ENCODE measurements at regions not wholly inside any gene's neighbourhood (a gene's known extent, or its start where the extent isn't known, plus 50 kb on each side); places are given as distances from the start of the nearest gene placed in this dataset.
A peak's percentile ranks its signal among the peaks of the same experiment; 100 is the strongest.

DNA sequence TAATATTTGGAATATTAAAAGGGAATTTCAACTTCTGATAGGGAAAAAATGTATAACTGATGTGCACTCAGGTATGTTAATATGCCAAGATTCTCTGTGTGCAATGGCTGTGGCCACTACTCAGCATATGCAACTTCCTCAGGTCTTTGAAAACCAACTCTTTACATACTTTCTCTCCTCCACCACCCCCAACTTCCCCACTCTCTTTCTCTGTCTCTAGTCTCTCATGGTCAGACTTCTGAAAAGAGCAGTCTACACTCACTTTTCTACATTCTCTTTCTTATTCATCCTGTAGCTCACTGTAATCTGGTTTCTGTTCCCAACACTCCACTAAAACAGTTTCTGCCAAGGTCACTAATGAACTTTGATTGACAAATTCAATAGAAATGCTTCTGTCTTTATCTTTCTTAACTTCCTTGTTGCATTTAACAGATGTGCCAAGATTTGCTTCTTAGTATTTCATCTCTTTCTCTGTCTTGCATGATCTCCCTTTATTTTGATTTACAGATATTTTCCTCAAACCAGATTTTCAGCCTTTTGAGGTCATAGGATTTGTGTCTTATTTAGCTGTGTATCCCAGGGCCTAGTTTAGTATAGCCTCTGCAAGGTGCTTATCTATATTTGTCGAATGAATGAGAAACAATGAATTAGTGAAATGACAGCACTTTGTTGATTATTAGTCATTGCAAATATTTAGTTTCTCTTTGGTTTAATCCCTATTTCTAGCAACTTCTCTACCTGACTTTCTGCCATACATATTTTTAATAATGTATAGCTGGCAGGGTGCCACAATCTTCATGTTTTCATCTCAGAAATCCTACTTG, 168.9 kb downstream of the LMO4 start:
- no peaks in the 10 kb centered on the region for H3K4me1 ChIP-seq (replicated peaks in 1 of 2)
- in situ Hi-C loops (cut with MboI; ENCODE audit: low pct_unique_long_range_greater_than_20kb in 2 of 9, low sequenced_read_pairs in 9 of 9, unreplicated experiment in 9 of 9): loop anchor here in 1 of 9 experiments (25.0 kb wide), 1 partner anchor 110 kb away; no protein-coding TSS in a partner anchor
- ATAC-seq (replicated peaks in 6 of 8): no peak
- 17 to 100% (median 67%) methylated on average over 1 of the region's 1 CpG; no CpG with 5 or more reads in 3 of the 10 experiments for WGBS, 10 experiments
- H3K27ac ChIP-seq: no peak overlapping the region
- H3K4me3 ChIP-seq: no peak overlapping the region

- 0 to 83% (median 70%) methylated on average over 1 to 2 of the region's 2 CpGs; no CpG with 5 or more reads in 2 of the 10 experiments for WGBS, 10 experiments
- ATAC-seq (replicated peaks in 6 of 8): no peak
- Histone ChIP-seq H3K4me3 (no peak overlapping the region), H3K4me1 (replicated peaks in 1 of 2) (peaks cover 3 to 6% of the 10 kb centered on the region in 2 donors), H3K27ac (no peak overlapping the region)
- in situ Hi-C loops (cut with MboI; ENCODE audit: low pct_unique_long_range_greater_than_20kb in 2 of 9, low sequenced_read_pairs in 9 of 9, unreplicated experiment in 9 of 9): no loop called here
Observed at GRCh38 chr1:87501738-87502137, 173.1 kb downstream of the LMO4 start.

GRCh38 chr1:87505391-87505983, 176.8 kb downstream of the LMO4 start:
- no peak overlapping the region for H3K27ac ChIP-seq
- ATAC-seq (replicated peaks in 6 of 8): peak in 5 of 8 experiments; percentile 24 to 53 (median 37)
- in situ Hi-C loops (cut with MboI; ENCODE audit: low pct_unique_long_range_greater_than_20kb in 2 of 9, low sequenced_read_pairs in 9 of 9, unreplicated experiment in 9 of 9): no loop called here
- H3K4me3 ChIP-seq: no peak overlapping the region
- H3K4me1 ChIP-seq (replicated peaks in 1 of 2): peaks cover 3 to 18% of the 10 kb centered on the region in 2 donors
- 75 to 97% (median 82%) methylated on average over 2 to 8 of the region's 9 CpGs; no CpG with 5 or more reads in 2 of the 10 experiments for WGBS, 10 experiments

- in situ Hi-C loops (cut with MboI; ENCODE audit: low pct_unique_long_range_greater_than_20kb in 2 of 9, low sequenced_read_pairs in 9 of 9, unreplicated experiment in 9 of 9): no loop called here
- 50 to 83% (median 65%) methylated on average over 2 to 8 of the region's 8 CpGs; no CpG with 5 or more reads in 1 of the 10 experiments for WGBS, 10 experiments
- peaks cover 3 to 18% of the 10 kb centered on the region in 2 donors for H3K4me1 ChIP-seq (replicated peaks in 1 of 2)
- no peak for ATAC-seq (replicated peaks in 6 of 8)
- no peak overlapping the region for H3K4me3 ChIP-seq
- H3K27ac ChIP-seq: no peak overlapping the region
Observed at GRCh38 chr1:87506147-87506546, 177.5 kb downstream of the LMO4 start.

DNA sequence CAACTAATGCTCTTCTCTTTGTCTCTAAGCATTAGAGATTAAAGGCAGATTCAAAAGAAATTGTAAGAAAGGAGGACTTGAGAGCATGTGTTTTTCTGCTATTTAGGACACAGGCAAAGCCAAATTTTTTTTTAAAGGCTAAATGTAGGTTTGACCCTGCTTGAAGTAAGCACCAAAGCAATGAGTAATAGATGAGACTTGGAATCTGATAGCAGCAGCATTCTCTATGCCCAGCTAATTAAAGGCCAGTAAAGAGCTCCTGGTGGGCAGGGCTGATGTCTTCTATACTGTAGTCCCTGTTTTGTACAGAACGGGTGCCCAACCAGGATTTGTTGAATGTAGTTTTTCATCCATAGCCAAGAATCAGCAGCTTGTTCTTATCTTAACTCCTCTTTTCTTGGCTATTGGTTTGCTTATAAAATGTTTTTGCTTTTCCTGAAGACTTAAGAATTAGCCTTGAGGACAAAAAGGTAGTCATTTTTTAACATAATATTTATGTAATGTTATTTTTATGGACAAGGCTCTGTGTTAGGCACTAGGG, 179.6 kb downstream of the LMO4 start:
- Histone ChIP-seq H3K4me1 (replicated peaks in 1 of 2) (peaks cover 7 to 18% of the 10 kb centered on the region in 2 donors), H3K4me3 (no peak overlapping the region), H3K27ac (no peak overlapping the region)
- in situ Hi-C loops (cut with MboI; ENCODE audit: low pct_unique_long_range_greater_than_20kb in 2 of 9, low sequenced_read_pairs in 9 of 9, unreplicated experiment in 9 of 9): no loop called here
- WGBS, 10 experiments: 73 to 100% (median 87%) methylated on average over 1 of the region's 1 CpG; no CpG with 5 or more reads in 6 of the 10 experiments
- ATAC-seq (replicated peaks in 6 of 8): no peak

DNA sequence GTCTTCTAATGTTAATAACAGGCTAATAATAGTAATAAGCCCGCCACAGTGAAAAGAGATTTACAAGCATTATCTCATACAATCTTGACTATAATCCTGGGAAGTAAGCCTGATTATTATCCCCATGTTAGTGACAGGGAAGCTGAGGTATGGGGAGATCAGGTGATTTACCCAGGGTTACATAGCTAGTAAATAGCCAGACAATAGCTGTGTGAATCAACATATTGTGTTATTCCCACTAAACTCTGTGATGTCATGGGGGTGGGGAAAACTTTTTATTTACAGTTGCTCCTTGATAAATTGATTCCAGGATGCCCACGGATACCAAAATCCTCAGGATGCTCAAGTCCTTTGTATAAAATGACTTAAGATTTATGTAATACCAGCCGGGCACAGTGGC, 181.9 kb downstream of the LMO4 start:
- ATAC-seq (replicated peaks in 6 of 8): no peak
- no peak overlapping the region for H3K4me3 ChIP-seq
- WGBS, 10 experiments: 50 to 93% (median 84%) methylated on average over 1 to 3 of the region's 3 CpGs; no CpG with 5 or more reads in 2 of the 10 experiments
- in situ Hi-C loops (cut with MboI; ENCODE audit: low pct_unique_long_range_greater_than_20kb in 2 of 9, low sequenced_read_pairs in 9 of 9, unreplicated experiment in 9 of 9): no loop called here
- H3K27ac ChIP-seq: no peak overlapping the region
- peaks cover 6 to 14% of the 10 kb centered on the region in 2 donors for H3K4me1 ChIP-seq (replicated peaks in 1 of 2)

DNA sequence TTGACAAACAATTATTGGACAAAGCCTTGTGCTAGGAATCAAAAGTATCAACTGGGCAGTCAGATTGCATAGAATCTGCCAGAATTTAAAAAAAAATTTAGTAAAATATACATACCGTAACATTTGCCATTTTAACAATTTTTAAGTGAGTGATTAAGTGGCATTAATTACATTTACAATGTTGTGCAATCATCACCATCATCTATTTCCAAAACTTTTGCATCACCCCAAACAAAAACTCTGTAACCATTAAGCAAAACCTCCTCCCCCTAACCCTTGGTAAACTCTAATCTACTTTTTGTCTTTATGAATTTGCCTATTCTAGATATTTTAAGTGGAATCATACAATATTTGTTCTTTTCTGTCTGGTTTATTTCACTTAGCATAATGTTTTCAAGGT, 182.8 kb downstream of the LMO4 start:
- Histone ChIP-seq H3K4me1 (replicated peaks in 1 of 2) (peaks cover 6 to 14% of the 10 kb centered on the region in 2 donors), H3K27ac (no peak overlapping the region), H3K4me3 (no peak overlapping the region)
- in situ Hi-C loops (cut with MboI; ENCODE audit: low pct_unique_long_range_greater_than_20kb in 2 of 9, low sequenced_read_pairs in 9 of 9, unreplicated experiment in 9 of 9): no loop called here
- WGBS, 10 experiments: 33 to 100% (median 100%) methylated on average over 1 of the region's 1 CpG
- no peak for ATAC-seq (replicated peaks in 6 of 8)

DNA sequence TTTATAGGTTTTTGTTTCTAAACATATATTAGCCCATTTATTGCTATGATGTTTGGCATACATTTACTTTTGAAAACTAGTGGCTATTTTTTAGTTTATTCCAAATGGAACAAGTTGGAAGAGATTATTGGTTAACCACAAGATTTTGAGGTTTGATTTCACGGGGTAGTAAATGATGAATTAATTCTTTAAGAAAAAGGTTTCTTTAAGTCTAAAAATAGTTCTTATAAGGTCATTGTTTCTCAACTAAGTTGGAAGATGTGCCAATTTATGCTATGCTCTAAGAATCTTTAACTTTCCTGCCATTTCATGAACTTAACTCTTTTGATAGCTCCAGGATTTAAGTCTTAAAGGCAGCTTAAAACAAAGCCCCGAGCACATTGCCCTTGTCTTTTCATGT, 183.8 kb downstream of the LMO4 start:
- Histone ChIP-seq H3K27ac (no peak overlapping the region), H3K4me1 (replicated peaks in 1 of 2) (peaks cover 5 to 6% of the 10 kb centered on the region in 2 donors), H3K4me3 (no peak overlapping the region)
- no peak for ATAC-seq (replicated peaks in 6 of 8)
- in situ Hi-C loops (cut with MboI; ENCODE audit: low pct_unique_long_range_greater_than_20kb in 2 of 9, low sequenced_read_pairs in 9 of 9, unreplicated experiment in 9 of 9): no loop called here
- 0 to 100% (median 92%) methylated on average over 1 to 2 of the region's 2 CpGs for WGBS, 10 experiments

- no peak overlapping the region for H3K4me3 ChIP-seq
- peaks cover 0 to 6% of the 10 kb centered on the region in 2 donors for H3K4me1 ChIP-seq (replicated peaks in 1 of 2)
- WGBS, 10 experiments: 36 to 92% (median 55%) methylated on average over 1 to 4 of the region's 4 CpGs
- peak in 1 of 8 experiments; percentile 16 for ATAC-seq (replicated peaks in 6 of 8)
- in situ Hi-C loops (cut with MboI; ENCODE audit: low pct_unique_long_range_greater_than_20kb in 2 of 9, low sequenced_read_pairs in 9 of 9, unreplicated experiment in 9 of 9): no loop called here
- no peak overlapping the region for H3K27ac ChIP-seq
Observed at GRCh38 chr1:87513255-87513654, 184.6 kb downstream of the LMO4 start.

GRCh38 chr1:87513966-87514660, 185.4 kb downstream of the LMO4 start:
- 56 to 100% (median 78%) methylated on average over 2 to 4 of the region's 4 CpGs; no CpG with 5 or more reads in 2 of the 10 experiments for WGBS, 10 experiments
- in situ Hi-C loops (cut with MboI; ENCODE audit: low pct_unique_long_range_greater_than_20kb in 2 of 9, low sequenced_read_pairs in 9 of 9, unreplicated experiment in 9 of 9): no loop called here
- peaks cover 0 to 6% of the 10 kb centered on the region in 2 donors for H3K4me1 ChIP-seq (replicated peaks in 1 of 2)
- H3K4me3 ChIP-seq: no peak overlapping the region
- ATAC-seq (replicated peaks in 6 of 8): no peak
- no peak overlapping the region for H3K27ac ChIP-seq

DNA sequence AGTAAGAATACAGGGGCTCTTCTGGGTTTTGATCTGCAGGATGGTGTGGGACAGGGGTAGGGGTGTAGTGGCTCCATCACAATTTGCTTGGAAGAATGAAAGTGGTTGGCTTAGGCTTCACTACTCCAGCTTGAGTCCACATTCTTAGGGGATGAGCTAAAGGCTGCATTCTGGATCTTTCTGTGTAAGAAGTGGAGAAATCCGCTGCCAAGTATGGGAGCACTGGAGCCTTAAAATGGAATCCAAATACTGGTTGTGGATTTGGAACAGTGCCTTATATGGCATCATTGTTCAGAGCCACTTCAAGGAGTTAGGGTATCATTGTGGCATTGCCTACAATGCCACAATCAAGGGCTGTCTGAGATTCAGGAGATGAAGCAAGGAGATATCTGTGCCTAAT, 187.1 kb downstream of the LMO4 start:
- ATAC-seq (replicated peaks in 6 of 8): no peak
- no peak overlapping the region for H3K4me3 ChIP-seq
- no peak overlapping the region for H3K27ac ChIP-seq
- H3K4me1 ChIP-seq (replicated peaks in 1 of 2): peaks cover 0 to 6% of the 10 kb centered on the region in 2 donors
- in situ Hi-C loops (cut with MboI; ENCODE audit: low pct_unique_long_range_greater_than_20kb in 2 of 9, low sequenced_read_pairs in 9 of 9, unreplicated experiment in 9 of 9): no loop called here
- 0 to 100% (median 86%) methylated on average over 1 of the region's 1 CpG; no CpG with 5 or more reads in 4 of the 10 experiments for WGBS, 10 experiments

GRCh38 chr1:87518794-87519193, 190.1 kb downstream of the LMO4 start:
- in situ Hi-C loops (cut with MboI; ENCODE audit: low pct_unique_long_range_greater_than_20kb in 2 of 9, low sequenced_read_pairs in 9 of 9, unreplicated experiment in 9 of 9): no loop called here
- Histone ChIP-seq H3K4me3 (no peak overlapping the region), H3K4me1 (replicated peaks in 1 of 2) (no peaks in the 10 kb centered on the region), H3K27ac (no peak overlapping the region)
- 25 to 100% (median 78%) methylated on average over 1 to 2 of the region's 2 CpGs; no CpG with 5 or more reads in 2 of the 10 experiments for WGBS, 10 experiments
- ATAC-seq (replicated peaks in 6 of 8): no peak

DNA sequence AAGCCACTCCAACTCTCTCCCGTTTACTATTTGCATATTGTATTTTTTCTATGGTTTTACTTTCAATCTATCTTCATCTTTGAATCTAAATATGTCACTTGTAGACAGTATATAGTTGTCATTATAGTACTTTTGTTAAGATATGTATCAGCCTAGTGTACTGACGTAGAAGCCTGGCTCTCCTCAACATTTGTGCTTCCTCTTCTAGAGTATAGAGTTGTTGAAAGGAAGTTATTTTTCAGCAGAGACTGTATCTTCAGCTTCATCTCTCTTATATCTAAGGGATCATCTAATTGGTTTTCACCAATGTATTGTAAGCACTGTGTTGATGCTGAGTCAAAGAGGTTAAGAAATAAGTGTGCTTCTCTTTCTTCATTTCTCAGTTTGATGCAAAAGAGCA, 192.8 kb downstream of the LMO4 start:
- Histone ChIP-seq H3K27ac (no peak overlapping the region), H3K4me1 (replicated peaks in 1 of 2) (no peaks in the 10 kb centered on the region), H3K4me3 (no peak overlapping the region)
- in situ Hi-C loops (cut with MboI; ENCODE audit: low pct_unique_long_range_greater_than_20kb in 2 of 9, low sequenced_read_pairs in 9 of 9, unreplicated experiment in 9 of 9): no loop called here
- 38 to 100% (median 94%) methylated on average over 1 to 2 of the region's 2 CpGs; no CpG with 5 or more reads in 1 of the 10 experiments for WGBS, 10 experiments
- no peak for ATAC-seq (replicated peaks in 6 of 8)
